ENCODE measurements at regions not wholly inside any gene's neighbourhood (a gene's known extent, or its start where the extent isn't known, plus 50 kb on each side); places are given as distances from the start of the nearest gene placed in this dataset.

- TF ChIP-seq, protein P1, sequence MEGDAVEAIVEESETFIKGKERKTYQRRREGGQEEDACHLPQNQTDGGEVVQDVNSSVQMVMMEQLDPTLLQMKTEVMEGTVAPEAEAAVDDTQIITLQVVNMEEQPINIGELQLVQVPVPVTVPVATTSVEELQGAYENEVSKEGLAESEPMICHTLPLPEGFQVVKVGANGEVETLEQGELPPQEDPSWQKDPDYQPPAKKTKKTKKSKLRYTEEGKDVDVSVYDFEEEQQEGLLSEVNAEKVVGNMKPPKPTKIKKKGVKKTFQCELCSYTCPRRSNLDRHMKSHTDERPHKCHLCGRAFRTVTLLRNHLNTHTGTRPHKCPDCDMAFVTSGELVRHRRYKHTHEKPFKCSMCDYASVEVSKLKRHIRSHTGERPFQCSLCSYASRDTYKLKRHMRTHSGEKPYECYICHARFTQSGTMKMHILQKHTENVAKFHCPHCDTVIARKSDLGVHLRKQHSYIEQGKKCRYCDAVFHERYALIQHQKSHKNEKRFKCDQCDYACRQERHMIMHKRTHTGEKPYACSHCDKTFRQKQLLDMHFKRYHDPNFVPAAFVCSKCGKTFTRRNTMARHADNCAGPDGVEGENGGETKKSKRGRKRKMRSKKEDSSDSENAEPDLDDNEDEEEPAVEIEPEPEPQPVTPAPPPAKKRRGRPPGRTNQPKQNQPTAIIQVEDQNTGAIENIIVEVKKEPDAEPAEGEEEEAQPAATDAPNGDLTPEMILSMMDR (IDR thresholded peaks at IDR 0.05) = no peak
- no peak for TF ChIP-seq POLR2AphosphoS5 (IDR thresholded peaks at IDR 0.05)
Observed at GRCh38 chr3:182094321-182094720, 382.6 kb downstream of the SOX2 start.

Measured in prostate gland (tissue), 2 donors.